HUES64 (cell line): ENCODE measurements at regions not wholly inside any gene's neighbourhood (a gene's known extent, or its start where the extent isn't known, plus 50 kb on each side); places are given as distances from the start of the nearest gene placed in this dataset.
"Not testable (repeated sequence)": the region's sequence is repeated elsewhere in the genome, so short reads cannot be mapped to it uniquely, and the experiment has no call there.

Experiments used
- H3K27ac ChIP-seq: 2 replicates; pipeline ENCODE4 v1.7.0; 2013; ENCODE audit warnings: low read depth, low read length, inconsistent platforms
- H3K27me3 ChIP-seq: 2 replicates; pipeline ENCODE4 v1.6.1; 2013; ENCODE audit warnings: mild to moderate bottlenecking, low read length; ENCODE audit not compliant: insufficient read depth
- H3K36me3 ChIP-seq: 2 replicates; pipeline ENCODE4 v1.6.1; 2013; ENCODE audit warnings: mild to moderate bottlenecking, low read length; ENCODE audit not compliant: insufficient read depth
- H3K4me1 ChIP-seq: 2 replicates; pipeline ENCODE4 v1.6.1; 2013; ENCODE audit warnings: mild to moderate bottlenecking, low read length, moderate library complexity; ENCODE audit not compliant: insufficient read depth
- H3K4me3 ChIP-seq: 2 replicates; pipeline ENCODE4 v1.5.1; 2013; ENCODE audit warnings: mild to moderate bottlenecking, low read length, moderate library complexity
- H3K9ac ChIP-seq: 2 replicates; pipeline ENCODE4 v1.6.1; 2013; ENCODE audit warnings: mild to moderate bottlenecking, low read depth, low read length
- H3K9me3 ChIP-seq: 2 replicates; pipeline ENCODE4 v1.6.1; 2013; ENCODE audit warnings: low read depth, low read length; ENCODE audit not compliant: insufficient read depth
- WGBS: fragments of 150-250, 120-280 bp; methylation state at CpG from one replicate; pipeline ENCODE4 v1.1.7; 2013; ENCODE audit warnings: missing lambda C conversion rate; 5-methylcytosine and 5-hydroxymethylcytosine counted together

- Histone ChIP-seq H3K9ac (no peak overlapping the region), H3K4me3 (no peak overlapping the region), H3K4me1 (no peaks in the 10 kb centered on the region), H3K27me3 (no peaks in the 10 kb centered on the region), H3K36me3 (no peaks in the 10 kb centered on the region), H3K27ac (no peak overlapping the region), H3K9me3 (no peaks in the 10 kb centered on the region)
- 92% methylated on average over 7 of the region's 7 CpGs for WGBS
Observed at GRCh38 chr6:8325743-8326142, 109.6 kb downstream of the SLC35B3 start.

GRCh38 chr6:8322659-8323058 lies 112.7 kb downstream of the SLC35B3 start:
- H3K9ac ChIP-seq: no peak overlapping the region
- no peaks in the 10 kb centered on the region for H3K36me3 ChIP-seq
- no peak overlapping the region for H3K27ac ChIP-seq
- no peaks in the 10 kb centered on the region for H3K27me3 ChIP-seq
- WGBS: 98% methylated on average over 6 of the region's 6 CpGs
- no peaks in the 10 kb centered on the region for H3K9me3 ChIP-seq
- no peaks in the 10 kb centered on the region for H3K4me1 ChIP-seq
- no peak overlapping the region for H3K4me3 ChIP-seq

DNA sequence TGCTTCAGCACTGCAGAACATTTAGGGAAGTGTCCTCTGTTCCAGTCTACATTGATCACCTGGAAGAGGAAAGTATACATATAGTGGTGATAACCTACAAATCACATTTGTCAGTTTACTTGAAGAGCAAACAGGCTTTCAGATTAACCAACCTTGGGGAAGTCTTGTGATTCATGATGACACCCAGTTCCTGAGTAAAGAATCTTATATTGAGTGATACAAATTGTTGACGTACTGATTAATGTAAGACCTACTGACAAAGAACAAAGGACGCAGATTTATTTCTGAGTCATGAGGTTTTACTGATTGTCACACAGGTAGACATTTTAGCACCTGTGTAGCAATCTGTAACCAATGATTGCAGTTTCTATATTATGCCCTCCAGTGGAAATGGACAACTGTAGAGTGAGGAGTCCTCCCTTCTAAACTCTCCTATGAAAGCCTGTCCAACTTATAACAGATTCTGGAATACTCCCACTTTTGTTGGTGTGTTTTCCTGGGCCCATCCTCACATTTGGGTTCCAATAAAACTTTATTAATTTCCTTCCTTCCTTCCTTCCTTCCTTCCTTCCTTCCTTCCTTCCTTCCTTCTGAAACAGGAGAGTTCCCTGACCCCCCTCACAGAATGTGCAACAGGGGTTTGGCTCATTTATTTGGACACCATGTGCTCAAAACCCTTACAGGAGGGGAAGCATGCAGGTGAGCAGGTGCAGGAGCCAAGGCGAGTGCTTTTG lies 113.5 kb downstream of the SLC35B3 start:
- H3K9ac ChIP-seq: no peak overlapping the region
- H3K36me3 ChIP-seq: no peaks in the 10 kb centered on the region
- H3K4me3 ChIP-seq: no peak overlapping the region
- 94% methylated on average over 3 of the region's 3 CpGs for WGBS
- H3K27ac ChIP-seq: no peak overlapping the region
- H3K27me3 ChIP-seq: no peaks in the 10 kb centered on the region
- no peaks in the 10 kb centered on the region for H3K4me1 ChIP-seq
- H3K9me3 ChIP-seq: no peaks in the 10 kb centered on the region

DNA sequence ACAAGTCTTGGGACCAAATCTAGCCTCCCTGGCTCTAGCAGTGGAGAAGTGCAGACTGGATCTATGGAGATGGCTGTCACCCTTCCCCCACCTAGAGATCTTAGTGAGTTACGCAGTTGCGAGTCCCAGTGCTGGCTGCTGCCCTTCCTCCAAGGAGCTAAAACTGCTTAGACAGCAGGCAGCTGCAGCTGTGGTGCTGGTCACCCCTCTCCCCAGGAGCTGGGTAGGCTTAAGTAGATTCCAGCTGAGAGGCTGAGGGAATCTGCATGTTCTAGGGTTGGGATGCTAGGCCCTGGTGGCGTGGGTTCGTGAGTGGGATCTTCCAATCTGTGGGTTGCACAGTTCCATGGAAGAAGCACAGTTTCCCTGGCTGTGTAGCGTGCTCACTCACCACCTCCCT lies 120.2 kb downstream of the SLC35B3 start:
- no peaks in the 10 kb centered on the region for H3K27me3 ChIP-seq
- 0 out of 2 replicates have a peak, but pooled peaks cover 4% of the 10 kb centered on the region for H3K9me3 ChIP-seq
- no peaks in the 10 kb centered on the region for H3K36me3 ChIP-seq
- no peak overlapping the region for H3K4me3 ChIP-seq
- no peak overlapping the region for H3K9ac ChIP-seq
- H3K4me1 ChIP-seq: no peaks in the 10 kb centered on the region
- 93% methylated on average over 5 of the region's 5 CpGs for WGBS
- H3K27ac ChIP-seq: no peak overlapping the region

- WGBS: 84% methylated on average over 2 of the region's 2 CpGs
- no peaks in the 10 kb centered on the region for H3K4me1 ChIP-seq
- H3K9me3 ChIP-seq: no peaks in the 10 kb centered on the region
- no peaks in the 10 kb centered on the region for H3K27me3 ChIP-seq
- no peak overlapping the region for H3K9ac ChIP-seq
- H3K36me3 ChIP-seq: no peaks in the 10 kb centered on the region
- no peak overlapping the region for H3K4me3 ChIP-seq
- no peak overlapping the region for H3K27ac ChIP-seq
Observed at GRCh38 chr6:8301502-8301901, 133.8 kb downstream of the SLC35B3 start.

DNA sequence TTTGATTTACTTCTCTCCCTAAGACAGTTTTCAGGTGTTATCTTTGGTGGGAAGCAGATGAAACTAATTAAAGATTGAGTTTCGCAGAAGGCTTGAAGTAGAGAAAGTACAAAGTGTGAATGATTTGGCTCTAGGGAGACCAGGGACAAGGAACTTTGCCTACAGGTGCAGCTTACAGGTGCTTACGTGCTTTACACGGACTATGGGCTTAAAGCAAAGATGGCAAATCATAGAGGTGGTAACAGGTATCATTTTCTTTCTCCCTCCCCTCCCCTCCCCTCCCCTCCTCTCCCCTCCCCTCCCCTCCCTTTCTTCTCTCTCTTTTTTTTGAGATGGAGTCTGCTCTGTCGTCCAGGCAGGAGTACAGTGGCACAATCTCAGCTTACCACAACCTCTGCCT lies 136.3 kb downstream of the SLC35B3 start:
- 93% methylated on average over 4 of the region's 4 CpGs for WGBS
- H3K4me1 ChIP-seq: no peaks in the 10 kb centered on the region
- H3K9ac ChIP-seq: no peak overlapping the region
- no peaks in the 10 kb centered on the region for H3K27me3 ChIP-seq
- no peak overlapping the region for H3K27ac ChIP-seq
- H3K36me3 ChIP-seq: no peaks in the 10 kb centered on the region
- no peak overlapping the region for H3K4me3 ChIP-seq
- no peaks in the 10 kb centered on the region for H3K9me3 ChIP-seq

DNA sequence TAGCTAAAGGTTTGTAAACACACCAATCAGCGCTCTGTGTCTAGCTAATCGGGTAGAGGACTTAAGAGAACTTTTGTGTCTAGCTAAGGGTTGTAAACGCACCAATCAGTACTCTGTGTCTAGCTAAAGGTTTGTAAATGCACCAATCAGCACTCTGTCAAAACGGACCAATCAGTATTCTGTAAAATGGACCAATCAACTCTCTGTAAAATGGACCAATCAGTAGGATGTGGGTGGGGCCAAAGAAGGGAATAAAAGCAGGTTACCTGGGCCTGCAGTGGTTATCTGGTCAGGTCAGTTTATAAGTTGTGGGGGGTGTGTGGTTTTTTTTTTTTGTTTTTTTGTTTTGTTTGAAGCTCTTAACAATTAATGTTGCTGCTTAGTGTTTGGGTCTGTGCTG lies 152.4 kb downstream of the SLC35B3 start:
- H3K9me3 ChIP-seq, H3K36me3 ChIP-seq, H3K27ac ChIP-seq, H3K27me3 ChIP-seq, H3K9ac ChIP-seq, H3K4me3 ChIP-seq: not testable (repeated sequence)
- 100% methylated on average over 4 of the region's 4 CpGs for WGBS
- peaks cover 16% of the 10 kb centered on the region for H3K4me1 ChIP-seq

GRCh38 chr6:8282380-8282779 lies 153.0 kb downstream of the SLC35B3 start:
- Histone ChIP-seq H3K4me3 (no peak overlapping the region), H3K27me3 (no peaks in the 10 kb centered on the region), H3K4me1 (peaks cover 20% of the 10 kb centered on the region), H3K9ac (no peak overlapping the region), H3K27ac (no peak overlapping the region), H3K9me3 (no peaks in the 10 kb centered on the region), H3K36me3 (no peaks in the 10 kb centered on the region)
- WGBS: 97% methylated on average over 39 of the region's 39 CpGs

DNA sequence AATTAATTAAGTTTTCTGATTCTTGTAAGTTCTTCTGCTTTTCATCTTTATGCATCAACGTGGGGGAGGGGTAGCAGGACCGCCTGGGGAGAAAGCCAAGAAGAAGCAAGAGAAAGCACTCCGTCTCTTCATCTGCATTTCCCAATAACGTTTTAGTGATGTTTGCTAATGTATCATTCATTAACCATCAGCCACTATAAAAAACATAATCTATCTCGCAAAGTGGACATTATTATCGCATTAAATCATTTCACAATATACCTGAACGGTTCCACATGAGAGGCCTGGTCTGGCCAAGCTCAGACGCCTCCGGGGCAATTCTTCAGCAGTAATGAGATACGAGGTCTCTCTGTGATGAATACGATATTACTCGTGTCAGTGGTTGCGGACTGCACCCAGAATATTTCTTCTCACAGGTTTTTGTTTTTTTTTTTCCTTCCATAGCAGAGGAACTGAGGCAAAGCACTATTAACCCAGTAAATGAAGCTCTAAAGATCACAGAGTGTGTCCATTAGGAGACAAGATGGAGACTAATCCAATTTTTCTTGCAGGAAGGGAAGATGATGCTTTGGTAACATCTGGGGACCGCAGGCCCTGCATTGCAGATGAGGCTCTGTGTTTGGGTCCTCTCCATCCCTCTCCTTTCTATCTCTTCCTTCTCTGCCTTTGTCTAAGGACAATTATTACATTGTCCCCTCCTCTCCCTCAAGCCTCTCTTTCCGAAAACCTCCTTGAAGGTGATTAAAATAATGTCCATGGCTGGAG lies 156.1 kb downstream of the SLC35B3 start:
- WGBS: 80% methylated on average over 14 of the region's 15 CpGs
- H3K9ac ChIP-seq: no peak overlapping the region
- H3K36me3 ChIP-seq: no peaks in the 10 kb centered on the region
- no peaks in the 10 kb centered on the region for H3K27me3 ChIP-seq
- H3K27ac ChIP-seq: no peak overlapping the region
- H3K4me3 ChIP-seq: no peak overlapping the region
- peaks cover 21% of the 10 kb centered on the region for H3K4me1 ChIP-seq
- H3K9me3 ChIP-seq: no peaks in the 10 kb centered on the region

DNA sequence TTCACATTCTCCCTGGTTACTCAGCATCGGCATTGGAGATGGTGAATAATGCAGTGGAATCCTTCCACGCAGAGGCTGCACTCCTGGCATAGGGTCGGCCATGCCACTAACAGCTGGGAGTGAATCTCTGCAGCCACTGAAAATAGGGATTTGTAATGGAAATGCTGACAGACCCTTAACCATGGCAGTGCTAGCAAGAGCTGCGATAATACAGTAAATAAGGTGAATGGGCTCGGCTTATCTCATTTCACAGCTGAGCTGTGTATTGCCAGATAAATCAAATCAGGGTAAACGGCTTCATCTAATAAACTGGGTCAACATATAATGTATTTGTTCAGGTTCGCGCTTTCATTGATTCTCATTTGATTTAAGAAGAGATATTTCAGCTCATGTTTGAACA lies 156.8 kb downstream of the SLC35B3 start:
- Histone ChIP-seq H3K27ac (no peak overlapping the region), H3K4me3 (no peak overlapping the region), H3K36me3 (no peaks in the 10 kb centered on the region), H3K4me1 (peaks cover 21% of the 10 kb centered on the region), H3K9me3 (no peaks in the 10 kb centered on the region), H3K9ac (no peak overlapping the region), H3K27me3 (no peaks in the 10 kb centered on the region)
- WGBS: 70% methylated on average over 8 of the region's 8 CpGs

GRCh38 chr6:8277769-8278168 lies 157.6 kb downstream of the SLC35B3 start:
- Histone ChIP-seq H3K27me3 (no peaks in the 10 kb centered on the region), H3K27ac (no peak overlapping the region), H3K4me3 (no peak overlapping the region), H3K4me1 (peaks cover 21% of the 10 kb centered on the region), H3K9me3 (no peaks in the 10 kb centered on the region), H3K9ac (no peak overlapping the region), H3K36me3 (no peaks in the 10 kb centered on the region)
- 60% methylated on average over 7 of the region's 7 CpGs for WGBS
